MM.1S (cell line): ENCODE measurements at regions not wholly inside any gene's neighbourhood (a gene's known extent, or its start where the extent isn't known, plus 50 kb on each side); places are given as distances from the start of the nearest gene placed in this dataset.

Experiments used
- DNase-seq: peaks from one replicate; pipeline ENCODE4 v3.0.0-alpha.2; 2015
- H2AFZ ChIP-seq: fragments of 300-600 bp; sonication (generic); 2 replicates; pipeline ENCODE4 v1.6.0; 2016; ENCODE audit warnings: antibody characterized with exemption, low read length
- H3F3A ChIP-seq: fragments of 300-600 bp; sonication (generic); 2 replicates; pipeline ENCODE4 v1.6.1; 2016; ENCODE audit warnings: mild to moderate bottlenecking, antibody characterized with exemption, low read length, moderate library complexity, mixed read lengths; ENCODE audit not compliant: insufficient read depth
- H3K27ac ChIP-seq: fragments of 300-600 bp; sonication (generic); 2 replicates; pipeline ENCODE4 v1.5.1; 2016; ENCODE audit warnings: mild to moderate bottlenecking, low read length
- H3K27me3 ChIP-seq: fragments of 300-600 bp; sonication (generic); replicated peaks from 2 replicates; pipeline ENCODE4 v1.6.0; 2016; ENCODE audit warnings: low read length; ENCODE audit not compliant: insufficient read depth
- H3K36me3 ChIP-seq: fragments of 300-600 bp; sonication (generic); replicated peaks from 2 replicates; pipeline ENCODE4 v1.6.1; 2016; ENCODE audit warnings: mild to moderate bottlenecking, low read length, mixed read lengths; ENCODE audit not compliant: insufficient read depth
- H3K4me1 ChIP-seq: fragments of 300-600 bp; sonication (generic); 2 replicates; pipeline ENCODE4 v1.6.1; 2016; ENCODE audit warnings: low read length, mixed read lengths
- H3K4me2 ChIP-seq: fragments of 300-600 bp; sonication (generic); 2 replicates; pipeline ENCODE4 v1.6.0; 2016; ENCODE audit warnings: low read depth, low read length
- H3K4me3 ChIP-seq: fragments of 300-600 bp; sonication (generic); 2 replicates; pipeline ENCODE4 v1.5.1; 2016; ENCODE audit warnings: low read length, mixed read lengths
- H3K79me2 ChIP-seq: fragments of 300-600 bp; sonication (generic); 2 replicates; pipeline ENCODE4 v1.6.1; 2016; ENCODE audit warnings: mixed run types, low read length, mixed read lengths
- H3K9ac ChIP-seq: fragments of 300-600 bp; sonication (generic); 2 replicates; pipeline ENCODE4 v1.6.1; 2016; ENCODE audit warnings: low read length, mixed read lengths
- H3K9me2 ChIP-seq: fragments of 300-600 bp; sonication (generic); replicated peaks from 2 replicates; pipeline ENCODE4 v1.6.1; 2016; ENCODE audit warnings: mild to moderate bottlenecking, low read length, mixed read lengths; ENCODE audit not compliant: insufficient read depth
- H3K9me3 ChIP-seq: fragments of 300-600 bp; sonication (generic); replicated peaks from 2 replicates; pipeline ENCODE4 v1.6.1; 2016; ENCODE audit warnings: mild to moderate bottlenecking, low read length, mixed read lengths; ENCODE audit not compliant: insufficient read depth
- H4K20me1 ChIP-seq: fragments of 300-600 bp; sonication (generic); 2 replicates; pipeline ENCODE4 v1.6.1; 2016; ENCODE audit warnings: mild to moderate bottlenecking, low read length, moderate library complexity, mixed read lengths; ENCODE audit not compliant: insufficient read depth
- EZH2 ChIP-seq: fragments of 300-600 bp; sonication (generic); optimal IDR thresholded peaks from 2 replicates; pipeline ENCODE3; 2017; ENCODE audit warnings: low read depth, mild to moderate bottlenecking, antibody characterized with exemption, low read length, mixed read lengths
- EZH2phosphoT487 ChIP-seq: fragments of 300-600 bp; sonication (generic); IDR thresholded peaks from 2 replicates; pipeline ENCODE4 v1.6.1; 2018; ENCODE audit warnings: antibody characterized with exemption, low read length
- TF ChIP-seq, protein P1 (sequence below): fragments of 300-600 bp; sonication (generic); IDR thresholded peaks from 2 replicates; pipeline ENCODE4 v1.5.1; 2016; ENCODE audit warnings: antibody characterized with exemption, low read length, mixed read lengths

DNA sequence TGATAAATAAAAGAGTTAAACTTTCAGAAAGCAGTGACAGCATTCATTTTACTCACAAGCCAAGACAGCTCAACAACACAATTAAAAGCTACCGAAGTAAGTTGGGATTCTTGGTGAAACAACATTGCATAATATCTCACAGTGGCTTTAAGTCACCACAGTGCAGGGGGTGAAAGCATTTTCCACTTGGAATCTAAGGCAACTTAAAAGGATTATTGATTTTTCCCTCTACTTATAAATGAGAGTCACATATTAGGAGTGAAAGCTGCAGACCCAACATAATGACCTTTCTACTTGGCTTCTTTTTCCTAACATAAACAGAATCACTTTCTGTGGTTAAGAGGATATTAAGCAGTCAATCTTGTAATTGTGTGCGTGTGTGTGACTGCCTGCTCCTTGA, 536.6 kb upstream of the CXADR start:
- Histone ChIP-seq H3K4me1 (no peaks in the 10 kb centered on the region), H3K9ac (no peak overlapping the region), H3F3A (no peaks in the 10 kb centered on the region), H3K27ac (no peak overlapping the region), H3K4me2 (no peak overlapping the region), H3K27me3 (no peaks in the 10 kb centered on the region), H4K20me1 (no peaks in the 10 kb centered on the region), H3K4me3 (no peak overlapping the region), H3K9me3 (no peaks in the 10 kb centered on the region), H2AFZ (no peak overlapping the region), H3K79me2 (no peaks in the 10 kb centered on the region), H3K9me2 (no peaks in the 10 kb centered on the region), H3K36me3 (no peaks in the 10 kb centered on the region)
- no peak for TF ChIP-seq EZH2
- TF ChIP-seq, protein P1, sequence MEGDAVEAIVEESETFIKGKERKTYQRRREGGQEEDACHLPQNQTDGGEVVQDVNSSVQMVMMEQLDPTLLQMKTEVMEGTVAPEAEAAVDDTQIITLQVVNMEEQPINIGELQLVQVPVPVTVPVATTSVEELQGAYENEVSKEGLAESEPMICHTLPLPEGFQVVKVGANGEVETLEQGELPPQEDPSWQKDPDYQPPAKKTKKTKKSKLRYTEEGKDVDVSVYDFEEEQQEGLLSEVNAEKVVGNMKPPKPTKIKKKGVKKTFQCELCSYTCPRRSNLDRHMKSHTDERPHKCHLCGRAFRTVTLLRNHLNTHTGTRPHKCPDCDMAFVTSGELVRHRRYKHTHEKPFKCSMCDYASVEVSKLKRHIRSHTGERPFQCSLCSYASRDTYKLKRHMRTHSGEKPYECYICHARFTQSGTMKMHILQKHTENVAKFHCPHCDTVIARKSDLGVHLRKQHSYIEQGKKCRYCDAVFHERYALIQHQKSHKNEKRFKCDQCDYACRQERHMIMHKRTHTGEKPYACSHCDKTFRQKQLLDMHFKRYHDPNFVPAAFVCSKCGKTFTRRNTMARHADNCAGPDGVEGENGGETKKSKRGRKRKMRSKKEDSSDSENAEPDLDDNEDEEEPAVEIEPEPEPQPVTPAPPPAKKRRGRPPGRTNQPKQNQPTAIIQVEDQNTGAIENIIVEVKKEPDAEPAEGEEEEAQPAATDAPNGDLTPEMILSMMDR, result no peak
- TF ChIP-seq EZH2phosphoT487, result no peak
- no peak for DNase-seq

DNA sequence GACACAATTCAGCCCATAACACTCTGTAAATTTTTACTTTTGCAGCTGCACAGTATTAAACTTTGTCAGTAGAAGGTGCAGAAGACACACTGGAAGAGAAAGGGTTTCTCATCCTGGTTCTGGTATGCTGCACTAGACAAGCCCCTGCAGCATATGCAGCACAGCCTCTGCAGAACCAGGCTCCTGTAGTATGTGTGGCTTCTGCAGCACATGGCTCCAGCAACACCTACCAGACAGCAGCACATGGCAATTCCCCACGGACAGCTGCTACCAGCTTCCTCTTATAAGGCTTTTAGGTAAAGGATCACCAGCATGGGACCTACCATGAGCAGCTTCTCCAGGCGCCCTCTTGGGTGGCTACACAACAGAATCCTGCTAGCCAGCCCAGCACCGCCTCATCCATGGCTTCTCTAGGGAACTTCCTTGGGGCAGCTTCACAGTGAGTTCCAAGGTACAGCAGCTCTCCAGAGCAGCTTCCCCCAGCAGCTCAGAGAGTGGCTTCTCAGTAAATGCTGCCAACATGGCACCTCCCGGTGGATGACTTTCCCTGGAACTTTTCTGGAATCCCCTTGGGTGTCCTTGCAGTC, 534.4 kb upstream of the CXADR start:
- no peak overlapping the region for H3K27ac ChIP-seq
- no peak for DNase-seq
- TF ChIP-seq, protein P1, result no peak
- no peak for TF ChIP-seq EZH2phosphoT487
- TF ChIP-seq EZH2, result no peak
- H3K27me3 ChIP-seq, result no peaks in the 10 kb centered on the region
- no peak overlapping the region for H3K4me2 ChIP-seq
- H3K9me2 ChIP-seq, result no peaks in the 10 kb centered on the region
- H3K4me1 ChIP-seq, result no peaks in the 10 kb centered on the region
- no peaks in the 10 kb centered on the region for H3F3A ChIP-seq
- H3K4me3 ChIP-seq, result no peak overlapping the region
- H3K36me3 ChIP-seq, result no peaks in the 10 kb centered on the region
- no peaks in the 10 kb centered on the region for H3K79me2 ChIP-seq
- H4K20me1 ChIP-seq, result no peaks in the 10 kb centered on the region
- H2AFZ ChIP-seq, result no peak overlapping the region
- no peak overlapping the region for H3K9ac ChIP-seq
- H3K9me3 ChIP-seq, result no peaks in the 10 kb centered on the region

DNA sequence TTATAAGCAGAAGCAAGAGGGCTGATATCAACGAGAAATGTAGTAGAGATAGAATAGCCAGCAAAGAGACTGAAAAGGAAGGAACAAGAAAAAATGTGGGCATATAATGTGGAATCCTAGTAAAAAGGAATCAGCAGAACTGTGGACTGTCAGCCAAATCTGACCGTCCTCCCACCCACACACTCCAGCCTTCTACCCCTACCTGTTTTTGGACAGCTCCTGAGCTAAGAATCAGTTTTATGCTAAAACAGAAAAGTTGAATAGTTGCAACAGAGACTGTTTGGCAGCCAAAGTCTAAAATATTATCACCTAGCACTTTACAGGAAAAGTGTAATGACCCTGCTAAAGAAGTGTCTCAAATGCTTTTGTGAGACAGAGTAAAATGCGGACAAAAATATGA, 533.3 kb upstream of the CXADR start:
- Histone ChIP-seq H4K20me1 (no peaks in the 10 kb centered on the region), H3K4me2 (no peak overlapping the region), H3K4me1 (no peaks in the 10 kb centered on the region), H3K9me2 (no peaks in the 10 kb centered on the region), H3K9me3 (no peaks in the 10 kb centered on the region), H3F3A (no peaks in the 10 kb centered on the region), H3K4me3 (no peak overlapping the region), H2AFZ (no peak overlapping the region), H3K9ac (no peak overlapping the region), H3K79me2 (no peaks in the 10 kb centered on the region), H3K27ac (no peak overlapping the region), H3K36me3 (no peaks in the 10 kb centered on the region), H3K27me3 (no peaks in the 10 kb centered on the region)
- DNase-seq, result peak; percentile 2
- TF ChIP-seq, protein P1, result no peak
- TF ChIP-seq EZH2, result no peak
- no peak for TF ChIP-seq EZH2phosphoT487
